WTC11 (cell line): ENCODE measurements at regions not wholly inside any gene's neighbourhood (a gene's known extent, or its start where the extent isn't known, plus 50 kb on each side); places are given as distances from the start of the nearest gene placed in this dataset.

Source experiments
- AR ChIP-seq: fragments of 250-450 bp; sonication (Bioruptor Pico); IDR thresholded peaks from 2 replicates; pipeline ENCODE4 v1.9.0; 2021; ENCODE audit warnings: mild to moderate bottlenecking
- CTCF ChIP-seq: fragments of 200-600 bp; IDR thresholded peaks from 2 replicates; pipeline ENCODE4 v1.8.0; 2022; ENCODE audit warnings: antibody characterized with exemption
- ELF4 ChIP-seq: sonication (generic); formaldehyde crosslinking; IDR thresholded peaks from 2 replicates; pipeline ENCODE4 v1.8.1; 2022; ENCODE audit warnings: low read depth, mild to moderate bottlenecking, moderate library complexity, missing genetic modification reagents
- FOXJ3 ChIP-seq: sonication (generic); formaldehyde crosslinking; IDR thresholded peaks from 2 replicates; pipeline ENCODE4 v1.9.0; 2021; ENCODE audit warnings: missing genetic modification reagents, mild to moderate bottlenecking, borderline replicate concordance
- FOXP1 ChIP-seq: sonication (generic); formaldehyde crosslinking; IDR thresholded peaks from 2 replicates; pipeline ENCODE4 v1.8.0; 2022; ENCODE audit warnings: missing genetic modification reagents, mild to moderate bottlenecking, moderate library complexity, borderline replicate concordance
- GRHL2 ChIP-seq: fragments of 250-450 bp; sonication (Bioruptor Pico); IDR thresholded peaks from 2 replicates; pipeline ENCODE4 v1.8.0; 2022; ENCODE audit warnings: mild to moderate bottlenecking, moderate library complexity; ENCODE audit not compliant: insufficient replicate concordance, severe bottlenecking
- SP1 ChIP-seq: sonication (generic); formaldehyde crosslinking; conservative IDR thresholded peaks from 2 replicates; pipeline ENCODE4 v1.8.1; 2022; ENCODE audit warnings: missing genetic modification reagents
- USF2 ChIP-seq: sonication (generic); formaldehyde crosslinking; IDR thresholded peaks from 2 replicates; pipeline ENCODE4 v1.8.1; 2023; ENCODE audit warnings: mild to moderate bottlenecking, missing genetic modification reagents, moderate library complexity
- ZNF121 ChIP-seq: sonication (generic); formaldehyde crosslinking; IDR thresholded peaks from 2 replicates; pipeline ENCODE4 v1.8.0; 2023; ENCODE audit warnings: missing genetic modification reagents
- ZNF423 ChIP-seq: fragments of 250-450 bp; sonication (Bioruptor Pico); IDR thresholded peaks from 2 replicates; pipeline ENCODE4 v2.1.2; 2022; ENCODE audit warnings: mild to moderate bottlenecking, moderate library complexity

- TF ChIP-seq GRHL2 (CRISPR knock-in tag) (no peak), ELF4 (CRISPR knock-in tag) (no peak), USF2 (no peak), ZNF423 (no peak), FOXJ3 (CRISPR knock-in tag) (no peak), SP1 (no peak), CTCF (no peak), AR (CRISPR knock-in tag) (no peak), ZNF121 (CRISPR knock-in tag) (no peak), FOXP1 (CRISPR knock-in tag) (no peak)
Observed at GRCh38 chr11:67795746-67796145, 121.3 kb upstream of the ALDH3B2 start.
